WTC11 (cell line): ENCODE measurements at regions not wholly inside any gene's neighbourhood (a gene's known extent, or its start where the extent isn't known, plus 50 kb on each side); places are given as distances from the start of the nearest gene placed in this dataset.

ENCODE experiments used
- ATAC-seq: fragments of 200-7000 bp; cut with Tn5 transposase; 2 replicates; pipeline ENCODE4 v1.10.0; 2021; ENCODE audit warnings: mild to moderate bottlenecking, moderate library complexity
- CTCF ChIA-PET: fragments of 300-600 bp; sonication (Branson Sonifier 250); formaldehyde crosslinking; loops from one replicate; lab custom pipeline; 2021; ENCODE audit warnings: antibody characterized with exemption; lab: Charles Lee
- POLR2A ChIA-PET: fragments of 350-600 bp; sonication (Branson Sonifier 250); formaldehyde crosslinking; loops from one replicate; lab custom pipeline; 2021; ENCODE audit warnings: antibody characterized with exemption; lab: Charles Lee
- DNase-seq: peaks from one replicate; pipeline ENCODE4 v3.0.0; 2021; ENCODE audit warnings: low spot score
- H3K27ac Mint-ChIP-seq: 2 replicates; pipeline ENCODE4 v1.8.0; 2021; ENCODE audit warnings: mixed read lengths
- H3K27me3 Mint-ChIP-seq: 2 replicates; pipeline ENCODE4 v1.8.0; 2021; ENCODE audit warnings: low read depth, mild to moderate bottlenecking, moderate library complexity, mixed read lengths
- H3K36me3 Mint-ChIP-seq: 2 replicates; pipeline ENCODE4 v1.8.0; 2021; ENCODE audit warnings: mixed read lengths
- H3K4me1 Mint-ChIP-seq: 2 replicates; pipeline ENCODE4 v1.8.0; 2022; ENCODE audit warnings: mixed read lengths
- H3K4me3 Mint-ChIP-seq: 2 replicates; pipeline ENCODE4 v1.8.0; 2021; ENCODE audit warnings: mild to moderate bottlenecking, moderate library complexity, mixed read lengths
- H3K9me3 Mint-ChIP-seq: 2 replicates; pipeline ENCODE4 v1.8.0; 2021; ENCODE audit warnings: mixed read lengths
- AR ChIP-seq: fragments of 250-450 bp; sonication (Bioruptor Pico); IDR thresholded peaks from 2 replicates; pipeline ENCODE4 v1.9.0; 2021; ENCODE audit warnings: mild to moderate bottlenecking
- ATF1 ChIP-seq: sonication (generic); formaldehyde crosslinking; IDR thresholded peaks from 2 replicates; pipeline ENCODE4 v1.8.1; 2023; ENCODE audit warnings: mild to moderate bottlenecking, moderate library complexity, missing genetic modification reagents
- CDX4 ChIP-seq: fragments of 250-450 bp; sonication (Bioruptor Pico); IDR thresholded peaks from 2 replicates; pipeline ENCODE4 v1.9.0; 2021; ENCODE audit warnings: moderate library complexity, mild to moderate bottlenecking, inconsistent platforms, borderline replicate concordance
- CTCF ChIP-seq: fragments of 200-600 bp; IDR thresholded peaks from 2 replicates; pipeline ENCODE4 v1.8.0; 2022; ENCODE audit warnings: antibody characterized with exemption
- E2F4 ChIP-seq: sonication (generic); formaldehyde crosslinking; IDR thresholded peaks from 2 replicates; pipeline ENCODE4 v1.8.1; 2022; ENCODE audit warnings: low read depth, mild to moderate bottlenecking, moderate library complexity, missing genetic modification reagents, borderline replicate concordance
- GTF2I ChIP-seq: fragments of 250-450 bp; sonication (Bioruptor Pico); conservative IDR thresholded peaks from 2 replicates; pipeline ENCODE4 v1.4.0; 2021; ENCODE audit warnings: mild to moderate bottlenecking
- MLX ChIP-seq: sonication (generic); formaldehyde crosslinking; IDR thresholded peaks from 2 replicates; pipeline ENCODE4 v1.8.1; 2023; ENCODE audit warnings: mild to moderate bottlenecking, missing genetic modification reagents, moderate library complexity
- NR2C2 ChIP-seq: sonication (generic); formaldehyde crosslinking; IDR thresholded peaks from 2 replicates; pipeline ENCODE4 v1.8.0; 2022; ENCODE audit warnings: mild to moderate bottlenecking, missing genetic modification reagents
- NR3C1 ChIP-seq: sonication (generic); formaldehyde crosslinking; conservative IDR thresholded peaks from 2 replicates; pipeline ENCODE4 v1.8.1; 2023; ENCODE audit warnings: low read depth, mild to moderate bottlenecking, missing genetic modification reagents
- OVOL2 ChIP-seq: fragments of 250-450 bp; sonication (Bioruptor Pico); IDR thresholded peaks from 2 replicates; pipeline ENCODE4 v1.9.0; 2021; ENCODE audit warnings: mild to moderate bottlenecking, borderline replicate concordance
- SMAD4 ChIP-seq: sonication (generic); formaldehyde crosslinking; IDR thresholded peaks from 2 replicates; pipeline ENCODE4 v1.8.0; 2022; ENCODE audit warnings: mild to moderate bottlenecking, missing genetic modification reagents
- USF1 ChIP-seq: sonication (generic); formaldehyde crosslinking; IDR thresholded peaks from 2 replicates; pipeline ENCODE4 v1.8.0; 2022; ENCODE audit warnings: mild to moderate bottlenecking, missing genetic modification reagents
- TF ChIP-seq, protein P1 (sequence below): fragments of 250-450 bp; sonication (Bioruptor Pico); IDR thresholded peaks from 2 replicates; pipeline ENCODE4 v1.9.0; 2021; ENCODE audit warnings: mild to moderate bottlenecking, borderline replicate concordance
- TF ChIP-seq, protein P2 (sequence below): sonication (generic); formaldehyde crosslinking; IDR thresholded peaks from 2 replicates; pipeline ENCODE4 v1.8.1; 2023; ENCODE audit warnings: mild to moderate bottlenecking, missing genetic modification reagents, moderate library complexity
- TF ChIP-seq, protein P3 (sequence below): sonication (generic); formaldehyde crosslinking; IDR thresholded peaks from 2 replicates; pipeline ENCODE4 v1.8.0; 2022; ENCODE audit warnings: mild to moderate bottlenecking, missing genetic modification reagents
- TF ChIP-seq, protein P4 (sequence below): sonication (generic); formaldehyde crosslinking; IDR thresholded peaks from 2 replicates; pipeline ENCODE4 v1.8.1; 2022; ENCODE audit warnings: mild to moderate bottlenecking, moderate library complexity, missing genetic modification reagents
- TF ChIP-seq, protein P5 (sequence below): sonication (generic); formaldehyde crosslinking; conservative IDR thresholded peaks from 2 replicates; pipeline ENCODE4 v1.8.1; 2022; ENCODE audit warnings: mild to moderate bottlenecking, missing genetic modification reagents

- TF ChIP-seq, protein P1, sequence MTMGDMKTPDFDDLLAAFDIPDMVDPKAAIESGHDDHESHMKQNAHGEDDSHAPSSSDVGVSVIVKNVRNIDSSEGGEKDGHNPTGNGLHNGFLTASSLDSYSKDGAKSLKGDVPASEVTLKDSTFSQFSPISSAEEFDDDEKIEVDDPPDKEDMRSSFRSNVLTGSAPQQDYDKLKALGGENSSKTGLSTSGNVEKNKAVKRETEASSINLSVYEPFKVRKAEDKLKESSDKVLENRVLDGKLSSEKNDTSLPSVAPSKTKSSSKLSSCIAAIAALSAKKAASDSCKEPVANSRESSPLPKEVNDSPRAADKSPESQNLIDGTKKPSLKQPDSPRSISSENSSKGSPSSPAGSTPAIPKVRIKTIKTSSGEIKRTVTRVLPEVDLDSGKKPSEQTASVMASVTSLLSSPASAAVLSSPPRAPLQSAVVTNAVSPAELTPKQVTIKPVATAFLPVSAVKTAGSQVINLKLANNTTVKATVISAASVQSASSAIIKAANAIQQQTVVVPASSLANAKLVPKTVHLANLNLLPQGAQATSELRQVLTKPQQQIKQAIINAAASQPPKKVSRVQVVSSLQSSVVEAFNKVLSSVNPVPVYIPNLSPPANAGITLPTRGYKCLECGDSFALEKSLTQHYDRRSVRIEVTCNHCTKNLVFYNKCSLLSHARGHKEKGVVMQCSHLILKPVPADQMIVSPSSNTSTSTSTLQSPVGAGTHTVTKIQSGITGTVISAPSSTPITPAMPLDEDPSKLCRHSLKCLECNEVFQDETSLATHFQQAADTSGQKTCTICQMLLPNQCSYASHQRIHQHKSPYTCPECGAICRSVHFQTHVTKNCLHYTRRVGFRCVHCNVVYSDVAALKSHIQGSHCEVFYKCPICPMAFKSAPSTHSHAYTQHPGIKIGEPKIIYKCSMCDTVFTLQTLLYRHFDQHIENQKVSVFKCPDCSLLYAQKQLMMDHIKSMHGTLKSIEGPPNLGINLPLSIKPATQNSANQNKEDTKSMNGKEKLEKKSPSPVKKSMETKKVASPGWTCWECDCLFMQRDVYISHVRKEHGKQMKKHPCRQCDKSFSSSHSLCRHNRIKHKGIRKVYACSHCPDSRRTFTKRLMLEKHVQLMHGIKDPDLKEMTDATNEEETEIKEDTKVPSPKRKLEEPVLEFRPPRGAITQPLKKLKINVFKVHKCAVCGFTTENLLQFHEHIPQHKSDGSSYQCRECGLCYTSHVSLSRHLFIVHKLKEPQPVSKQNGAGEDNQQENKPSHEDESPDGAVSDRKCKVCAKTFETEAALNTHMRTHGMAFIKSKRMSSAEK (CRISPR knock-in tag) = no peak
- TF ChIP-seq, protein P2, sequence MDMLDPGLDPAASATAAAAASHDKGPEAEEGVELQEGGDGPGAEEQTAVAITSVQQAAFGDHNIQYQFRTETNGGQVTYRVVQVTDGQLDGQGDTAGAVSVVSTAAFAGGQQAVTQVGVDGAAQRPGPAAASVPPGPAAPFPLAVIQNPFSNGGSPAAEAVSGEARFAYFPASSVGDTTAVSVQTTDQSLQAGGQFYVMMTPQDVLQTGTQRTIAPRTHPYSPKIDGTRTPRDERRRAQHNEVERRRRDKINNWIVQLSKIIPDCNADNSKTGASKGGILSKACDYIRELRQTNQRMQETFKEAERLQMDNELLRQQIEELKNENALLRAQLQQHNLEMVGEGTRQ (CRISPR knock-in tag) = no peak
- TF ChIP-seq, protein P3, sequence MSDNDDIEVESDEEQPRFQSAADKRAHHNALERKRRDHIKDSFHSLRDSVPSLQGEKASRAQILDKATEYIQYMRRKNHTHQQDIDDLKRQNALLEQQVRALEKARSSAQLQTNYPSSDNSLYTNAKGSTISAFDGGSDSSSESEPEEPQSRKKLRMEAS = no peak
- TF ChIP-seq CTCF = no peak
- no peak for TF ChIP-seq NR2C2 (CRISPR knock-in tag)
- no peak for TF ChIP-seq AR (CRISPR knock-in tag)
- TF ChIP-seq SMAD4 (CRISPR knock-in tag) = no peak
- TF ChIP-seq OVOL2 (CRISPR knock-in tag) = no peak
- no peak for TF ChIP-seq MLX (CRISPR knock-in tag)
Measured at GRCh38 chr6:41419385-41419784, 84.0 kb downstream of the NCR2 start (continued).

DNA sequence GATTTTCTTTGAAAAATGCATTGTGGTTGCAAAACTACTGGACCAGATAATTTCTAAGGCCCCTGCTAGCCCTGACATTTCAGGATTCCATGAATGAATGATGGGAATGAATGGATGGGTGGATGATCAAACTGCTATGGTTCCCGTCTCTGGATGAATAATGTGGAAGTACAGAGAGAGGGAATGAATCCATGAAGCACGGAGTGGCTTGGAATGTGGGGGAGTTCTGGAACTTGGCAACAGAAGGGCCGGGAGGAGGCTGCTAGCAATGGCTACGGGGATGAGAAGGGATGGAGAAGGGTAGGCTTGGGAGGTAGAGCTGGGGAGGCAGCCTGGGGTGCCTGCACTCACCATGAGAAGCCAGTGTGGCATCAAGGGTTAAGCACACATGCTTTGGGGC lies 84.8 kb downstream of the NCR2 start:
- ChIA-PET CTCF (interaction anchor here (1.1 to 3.1 kb wide), 3 partner anchors 23 to 172 kb away, joined by 3 to 17 read pairs (median 5); no protein-coding TSS in a partner anchor), POLR2A (interaction anchor here (2.0 kb wide), 1 partner anchor 11 kb away, joined by 6 read pairs; no protein-coding TSS in a partner anchor)
- Mint-ChIP-seq H3K4me1 (peaks cover 7% of the 10 kb centered on the region), H3K27ac (no peak overlapping the region), H3K4me3 (no peak overlapping the region), H3K36me3 (peaks cover 5% of the 10 kb centered on the region; the same call in 1 of the 2 replicates), H3K9me3 (peaks cover 5% of the 10 kb centered on the region), H3K27me3 (peaks cover 83% of the 10 kb centered on the region)
- no peak for DNase-seq
- ATAC-seq = no peak
- TF ChIP-seq NR3C1 (CRISPR knock-in tag) = no peak
- TF ChIP-seq ATF1 (CRISPR knock-in tag) = no peak
- TF ChIP-seq, protein P4, sequence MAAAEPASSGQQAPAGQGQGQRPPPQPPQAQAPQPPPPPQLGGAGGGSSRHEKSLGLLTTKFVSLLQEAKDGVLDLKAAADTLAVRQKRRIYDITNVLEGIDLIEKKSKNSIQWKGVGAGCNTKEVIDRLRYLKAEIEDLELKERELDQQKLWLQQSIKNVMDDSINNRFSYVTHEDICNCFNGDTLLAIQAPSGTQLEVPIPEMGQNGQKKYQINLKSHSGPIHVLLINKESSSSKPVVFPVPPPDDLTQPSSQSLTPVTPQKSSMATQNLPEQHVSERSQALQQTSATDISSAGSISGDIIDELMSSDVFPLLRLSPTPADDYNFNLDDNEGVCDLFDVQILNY (CRISPR knock-in tag) = no peak
- TF ChIP-seq, protein P5, sequence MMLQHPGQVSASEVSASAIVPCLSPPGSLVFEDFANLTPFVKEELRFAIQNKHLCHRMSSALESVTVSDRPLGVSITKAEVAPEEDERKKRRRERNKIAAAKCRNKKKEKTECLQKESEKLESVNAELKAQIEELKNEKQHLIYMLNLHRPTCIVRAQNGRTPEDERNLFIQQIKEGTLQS (CRISPR knock-in tag) = no peak
- TF ChIP-seq CDX4 = no peak
- no peak for TF ChIP-seq USF1 (CRISPR knock-in tag)
- no peak for TF ChIP-seq E2F4
- TF ChIP-seq GTF2I (CRISPR knock-in tag) = no peak
